B cell (primary cell): ENCODE measurements at regions not wholly inside any gene's neighbourhood (a gene's known extent, or its start where the extent isn't known, plus 50 kb on each side); places are given as distances from the start of the nearest gene placed in this dataset.

Experiments
- CTCF ChIP-seq: fragments of 200-600 bp; IDR thresholded peaks from one replicate; pipeline ENCODE4 v1.8.0; 2022; ENCODE audit warnings: antibody characterized with exemption, mild to moderate bottlenecking
- EZH2 ChIP-seq: IDR thresholded peaks from 2 replicates; pipeline ENCODE4 v1.6.1; 2012; ENCODE audit warnings: borderline replicate concordance, low read depth, mild to moderate bottlenecking, moderate library complexity, low read length; ENCODE audit not compliant: insufficient read depth, poor library complexity, severe bottlenecking

DNA sequence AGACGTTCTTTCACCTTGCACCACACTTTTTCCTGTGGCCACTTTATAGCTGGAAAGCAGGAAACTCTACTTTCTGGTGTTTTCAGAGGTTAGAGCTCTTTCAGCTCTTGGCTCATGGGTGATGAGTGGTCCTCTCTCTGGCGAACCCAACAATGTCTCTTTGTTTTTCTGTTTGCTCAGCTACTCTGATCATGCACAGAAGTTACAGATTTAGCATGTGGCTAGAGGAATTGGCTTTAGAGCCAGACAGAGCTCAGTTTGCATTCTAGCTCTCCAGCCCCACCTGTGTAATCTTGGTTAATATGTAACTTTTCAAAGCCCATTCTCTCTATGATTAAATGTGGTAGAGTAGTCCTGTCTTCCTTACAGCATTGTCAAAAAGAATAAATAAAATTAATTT lies 225.2 kb downstream of the HAPSTR1 start:
- TF ChIP-seq CTCF (no peak), EZH2 (no peak)
